K562 (cell line): ENCODE measurements at regions not wholly inside any gene's neighbourhood (a gene's known extent, or its start where the extent isn't known, plus 50 kb on each side); places are given as distances from the start of the nearest gene placed in this dataset.

Experiments
- ATAC-seq: fragments of 200-7000 bp; cut with Tn5 transposase; 3 replicates; pipeline ENCODE4 v1.9.1; 2020; ENCODE audit warnings: moderate library complexity
- BruUV-seq: library from RNA; stranded (reverse); fragments of 400-500 nt; replicated peaks from 2 replicates; lab custom pipeline; 2021; lab: Mats Ljungman, UMichigan
- CTCF ChIA-PET: fragments of 300-600 bp; formaldehyde crosslinking; extraction: SDS; loops from one replicate; lab custom pipeline; 2021; ENCODE audit warnings: low intra/inter-chr PET ratio; lab: Yijun Ruan, JAX
- POLR2A ChIA-PET: fragments of 300-600, 350-650 bp; sonication (Branson Sonifier 250); formaldehyde crosslinking; extraction: SDS; loops from one replicate; lab custom pipeline; 2021; ENCODE audit warnings: antibody characterized with exemption, inconsistent platforms; lab: Yijun Ruan, JAX
- DNase-seq, 4 experiments: peaks; one replicate each; pipeline versions ENCODE4 v3.0.0 to v3.0.0-alpha.2; 2011 to 2018; ENCODE audit warnings: low spot score in 3 of 4, mixed read lengths in 3 of 4; ENCODE audit errors: extremely low read depth in 1 of 4
- FAIRE-seq: peaks from 2 replicates; lab custom pipeline; 2011; peaks lifted over from hg19 to GRCh38; lab: Jason Lieb, UNC
- H2AFZ ChIP-seq: 2 replicates; pipeline ENCODE4 v1.6.0; 2011; ENCODE audit warnings: low read depth, low read length, control low read depth, inconsistent platforms
- H3K27ac ChIP-seq: fragments of 200-600 bp; 3 replicates; pipeline ENCODE4 v1.8.0; 2011; ENCODE audit warnings: low read depth, mild to moderate bottlenecking, control low read depth, inconsistent platforms, low read length, moderate library complexity, mixed read lengths; ENCODE audit errors: extremely low read depth
- H3K27me3 ChIP-seq, 2 experiments: fragments of 300-600 bp in 1 of 2; 2 replicates in 1 of 2; 3 replicates in 1 of 2; pipeline versions ENCODE4 v1.6.0 to v1.8.0; 2011; ENCODE audit warnings: inconsistent platforms in 2 of 2, low read length in 2 of 2, mild to moderate bottlenecking in 1 of 2, mixed read lengths in 1 of 2, moderate library complexity in 1 of 2; ENCODE audit not compliant: control insufficient read depth in 2 of 2, insufficient read depth in 2 of 2
- H3K36me3 ChIP-seq: fragments of 300-600 bp; 3 replicates; pipeline ENCODE4 v1.8.0; 2011; ENCODE audit warnings: mild to moderate bottlenecking, low read length, inconsistent platforms; ENCODE audit not compliant: control insufficient read depth, insufficient read depth
- H3K4me1 ChIP-seq, 2 experiments: fragments of 200-600 bp in 1 of 2; replicated peaks in 1 of 2; 2 replicates in 1 of 2; 3 replicates in 1 of 2; pipeline versions ENCODE4 v1.5.1 to v1.8.0; 2011; ENCODE audit warnings: inconsistent platforms in 2 of 2, low read length in 2 of 2, mild to moderate bottlenecking in 1 of 2, mixed read lengths in 1 of 2, moderate library complexity in 1 of 2; ENCODE audit not compliant: control insufficient read depth in 2 of 2, insufficient read depth in 2 of 2
- H3K4me2 ChIP-seq: 2 replicates; pipeline ENCODE4 v1.6.1; 2011; ENCODE audit warnings: low read length, control low read depth, inconsistent platforms, mixed read lengths; ENCODE audit not compliant: insufficient read depth
- H3K4me3 ChIP-seq: fragments of 200-600 bp; sonication (generic), shearing (Covaris generic); 2 replicates; pipeline ENCODE4 v1.5.1; 2016; ENCODE audit warnings: control low read depth, inconsistent platforms
- H3K79me2 ChIP-seq: fragments of 200-600 bp; 3 replicates; pipeline ENCODE4 v1.8.0; 2011; ENCODE audit warnings: low read length, inconsistent platforms; ENCODE audit not compliant: control insufficient read depth, insufficient read depth
- H3K9ac ChIP-seq, 2 experiments: 2 replicates each; pipeline versions ENCODE4 v1.6.0 to v1.6.1; 2011; ENCODE audit warnings: low read depth in 2 of 2, low read length in 2 of 2, control low read depth in 1 of 2, inconsistent platforms in 1 of 2, mild to moderate bottlenecking in 1 of 2, mixed read lengths in 1 of 2; ENCODE audit not compliant: insufficient read depth in 1 of 2
- H3K9me1 ChIP-seq: one replicate; pipeline ENCODE4 v1.6.0; 2011; ENCODE audit warnings: inconsistent platforms, mild to moderate bottlenecking, low read length, moderate library complexity; ENCODE audit not compliant: control insufficient read depth, insufficient read depth
- H3K9me3 ChIP-seq: replicated peaks from 2 replicates; pipeline ENCODE4 v1.5.1; 2011; ENCODE audit warnings: low read depth, low read length, inconsistent platforms; ENCODE audit not compliant: control insufficient read depth, insufficient read depth
- H4K20me1 ChIP-seq: replicated peaks from 2 replicates; pipeline ENCODE4 v1.6.1; 2011; ENCODE audit warnings: low read length, inconsistent platforms, mixed read lengths; ENCODE audit not compliant: control insufficient read depth, insufficient read depth
- CCAR2 ChIP-seq: fragments of 200-400 bp; formaldehyde crosslinking; IDR thresholded peaks from 2 replicates; pipeline ENCODE4 v1.6.1; 2017; ENCODE audit warnings: mild to moderate bottlenecking, low read depth, low read length
- HDAC8 ChIP-seq: fragments of 450-650 bp; IDR thresholded peaks from 2 replicates; pipeline ENCODE4 v1.6.1; 2016; ENCODE audit warnings: mild to moderate bottlenecking, missing genetic modification characterization, moderate library complexity, missing compliant biosample characterization
- TCF15 ChIP-seq: fragments of 250-450 bp; sonication (Bioruptor Pico); IDR thresholded peaks from 2 replicates; pipeline ENCODE4 v1.8.0; 2022; ENCODE audit warnings: moderate library complexity, mild to moderate bottlenecking, inconsistent platforms
- TRIM24 ChIP-seq, 2 experiments: fragments of 450-650 bp; IDR thresholded peaks; 2 replicates each; pipeline ENCODE4 v1.6.1; 2016
- ZNF408 ChIP-seq: fragments of 250-450 bp; sonication (Bioruptor Pico); IDR thresholded peaks from 2 replicates; pipeline ENCODE4 v1.4.0; 2020; ENCODE audit warnings: low read depth, mild to moderate bottlenecking, moderate library complexity
- ZNF431 ChIP-seq: sonication (generic); formaldehyde crosslinking; IDR thresholded peaks from 2 replicates; pipeline ENCODE4 v1.8.0; 2022; ENCODE audit warnings: mild to moderate bottlenecking, missing genetic modification reagents
- WGBS: fragments of 100-300 bp; shearing (Covaris generic); methylation state at CpG from one replicate; pipeline ENCODE4 v1.1.6; 2016; ENCODE audit warnings: low coverage, mixed read lengths; ENCODE audit not compliant: insufficient coverage; ENCODE audit errors: missing lambda C conversion rate; 5-methylcytosine and 5-hydroxymethylcytosine counted together
- in situ Hi-C: fragments of 300-500 bp; cut with MboI; formaldehyde crosslinking; loops from 4 replicates; pipeline ENCODE4 v1.15.0; 2018; ENCODE audit warnings: inconsistent platforms, mixed read lengths
- intact Hi-C: fragments of 100-400 bp; cut with micrococcal nuclease; formaldehyde crosslinking; loops from 2 replicates; pipeline ENCODE4 v1.14.2; 2022
- TF ChIP-seq, protein P1 (sequence below), 2 experiments: fragments of 450-650 bp; IDR thresholded peaks; 2 replicates each; pipeline ENCODE4 v1.6.1; 2018; ENCODE audit warnings: mild to moderate bottlenecking in 2 of 2, low read depth in 1 of 2; ENCODE audit not compliant: partially characterized antibody in 2 of 2
- TF ChIP-seq, protein P2 (sequence below): fragments of 450-650 bp; IDR thresholded peaks from 2 replicates; pipeline ENCODE4 v1.6.1; 2016; ENCODE audit warnings: antibody characterized with exemption
- TF ChIP-seq, protein P3 (sequence below): fragments of 450-650 bp; IDR thresholded peaks from 2 replicates; pipeline ENCODE4 v1.6.1; 2016; ENCODE audit warnings: missing biosample characterization, missing genetic modification characterization

DNA sequence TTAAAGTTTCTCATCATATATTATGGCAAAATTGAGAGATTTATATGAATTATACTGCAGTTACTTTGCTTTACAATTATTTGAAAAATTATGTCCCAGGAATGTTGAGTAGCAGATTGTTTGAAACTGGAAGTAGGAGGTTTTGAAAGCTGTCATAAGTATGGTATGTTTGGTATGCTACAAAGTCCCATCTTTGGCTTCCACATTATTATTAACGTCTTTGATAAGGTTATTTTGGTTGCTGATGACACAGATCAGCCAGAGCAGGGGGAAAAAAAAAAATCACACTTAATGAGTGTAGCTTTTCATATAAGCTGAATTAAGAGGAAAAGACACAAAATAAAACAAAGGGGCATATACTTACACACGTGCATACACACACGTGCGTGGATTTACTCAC, 130.1 kb downstream of the SLITRK1 start:
- Histone ChIP-seq H2AFZ (no peak overlapping the region), H3K36me3 (no peaks in the 10 kb centered on the region), H3K4me2 (no peak overlapping the region), H3K4me1 (no peaks in the 10 kb centered on the region), H3K9me1 (no peaks in the 10 kb centered on the region), H3K4me3 (no peak overlapping the region), H3K27me3 (no peaks in the 10 kb centered on the region)
- 0% methylated on average over 4 of the region's 4 CpGs for WGBS
- no peak for DNase-seq
- TF ChIP-seq, protein P1, sequence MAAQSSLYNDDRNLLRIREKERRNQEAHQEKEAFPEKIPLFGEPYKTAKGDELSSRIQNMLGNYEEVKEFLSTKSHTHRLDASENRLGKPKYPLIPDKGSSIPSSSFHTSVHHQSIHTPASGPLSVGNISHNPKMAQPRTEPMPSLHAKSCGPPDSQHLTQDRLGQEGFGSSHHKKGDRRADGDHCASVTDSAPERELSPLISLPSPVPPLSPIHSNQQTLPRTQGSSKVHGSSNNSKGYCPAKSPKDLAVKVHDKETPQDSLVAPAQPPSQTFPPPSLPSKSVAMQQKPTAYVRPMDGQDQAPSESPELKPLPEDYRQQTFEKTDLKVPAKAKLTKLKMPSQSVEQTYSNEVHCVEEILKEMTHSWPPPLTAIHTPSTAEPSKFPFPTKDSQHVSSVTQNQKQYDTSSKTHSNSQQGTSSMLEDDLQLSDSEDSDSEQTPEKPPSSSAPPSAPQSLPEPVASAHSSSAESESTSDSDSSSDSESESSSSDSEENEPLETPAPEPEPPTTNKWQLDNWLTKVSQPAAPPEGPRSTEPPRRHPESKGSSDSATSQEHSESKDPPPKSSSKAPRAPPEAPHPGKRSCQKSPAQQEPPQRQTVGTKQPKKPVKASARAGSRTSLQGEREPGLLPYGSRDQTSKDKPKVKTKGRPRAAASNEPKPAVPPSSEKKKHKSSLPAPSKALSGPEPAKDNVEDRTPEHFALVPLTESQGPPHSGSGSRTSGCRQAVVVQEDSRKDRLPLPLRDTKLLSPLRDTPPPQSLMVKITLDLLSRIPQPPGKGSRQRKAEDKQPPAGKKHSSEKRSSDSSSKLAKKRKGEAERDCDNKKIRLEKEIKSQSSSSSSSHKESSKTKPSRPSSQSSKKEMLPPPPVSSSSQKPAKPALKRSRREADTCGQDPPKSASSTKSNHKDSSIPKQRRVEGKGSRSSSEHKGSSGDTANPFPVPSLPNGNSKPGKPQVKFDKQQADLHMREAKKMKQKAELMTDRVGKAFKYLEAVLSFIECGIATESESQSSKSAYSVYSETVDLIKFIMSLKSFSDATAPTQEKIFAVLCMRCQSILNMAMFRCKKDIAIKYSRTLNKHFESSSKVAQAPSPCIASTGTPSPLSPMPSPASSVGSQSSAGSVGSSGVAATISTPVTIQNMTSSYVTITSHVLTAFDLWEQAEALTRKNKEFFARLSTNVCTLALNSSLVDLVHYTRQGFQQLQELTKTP (IDR thresholded peaks at IDR 0.05; ENCODE audit: low read depth in 1 of 2, partially characterized antibody in 2 of 2): no peak
- TF ChIP-seq, all 486 proteins: peak for 0
- in situ Hi-C loops (no loop called here), intact Hi-C loops (no loop called here)
- ChIA-PET POLR2A (no interaction called here), CTCF (no interaction called here)
- Histone ChIP-seq H3K9ac (no peak overlapping the region), H4K20me1 (no peaks in the 10 kb centered on the region), H3K27ac (no peak overlapping the region), H3K79me2 (no peaks in the 10 kb centered on the region), H3K9me3 (no peaks in the 10 kb centered on the region)
- FAIRE-seq: no peak
- no peak for ATAC-seq
- no TSS peak for BruUV-seq

DNA sequence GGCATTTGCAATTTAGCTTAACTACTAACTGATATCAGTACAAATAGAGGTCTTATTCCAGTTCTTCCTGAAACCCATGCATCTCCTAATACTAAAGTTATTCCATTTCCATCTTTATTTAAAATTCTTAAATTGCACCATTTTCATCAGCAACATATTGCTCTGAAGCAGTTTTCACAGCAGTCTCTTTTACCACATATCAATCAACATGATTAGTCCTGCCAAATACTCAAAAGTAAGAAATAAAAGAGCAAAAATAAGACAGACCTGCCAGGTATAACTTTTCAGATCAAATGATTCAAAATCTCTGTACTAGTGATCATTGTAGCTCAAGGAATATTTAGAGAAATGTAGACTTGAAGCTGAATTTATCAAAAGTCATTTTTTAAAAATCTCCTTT, 141.7 kb downstream of the SLITRK1 start:
- Histone ChIP-seq H3K4me2 (no peak overlapping the region), H3K4me1 (no peaks in the 10 kb centered on the region), H3K9ac (no peak overlapping the region)
- FAIRE-seq (no peak), DNase-seq (no peak)
- TF ChIP-seq TRIM24 (IDR thresholded peaks at IDR 0.05): no peak
- TF ChIP-seq, protein P2, sequence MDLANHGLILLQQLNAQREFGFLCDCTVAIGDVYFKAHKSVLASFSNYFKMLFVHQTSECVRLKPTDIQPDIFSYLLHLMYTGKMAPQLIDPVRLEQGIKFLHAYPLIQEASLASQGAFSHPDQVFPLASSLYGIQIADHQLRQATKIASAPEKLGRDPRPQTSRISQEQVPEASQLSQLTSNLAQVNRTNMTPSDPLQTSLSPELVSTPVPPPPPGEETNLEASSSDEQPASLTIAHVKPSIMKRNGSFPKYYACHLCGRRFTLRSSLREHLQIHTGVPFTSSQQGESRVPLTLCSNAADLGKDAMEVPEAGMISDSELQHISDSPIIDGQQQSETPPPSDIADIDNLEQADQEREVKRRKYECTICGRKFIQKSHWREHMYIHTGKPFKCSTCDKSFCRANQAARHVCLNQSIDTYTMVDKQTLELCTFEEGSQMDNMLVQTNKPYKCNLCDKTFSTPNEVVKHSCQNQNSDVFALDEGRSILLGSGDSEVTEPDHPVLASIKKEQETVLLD: no peak
- no peak for TF ChIP-seq ZNF431 (CRISPR knock-in tag)
- TF ChIP-seq TCF15 (CRISPR knock-in tag): no peak
- TF ChIP-seq, protein P3, sequence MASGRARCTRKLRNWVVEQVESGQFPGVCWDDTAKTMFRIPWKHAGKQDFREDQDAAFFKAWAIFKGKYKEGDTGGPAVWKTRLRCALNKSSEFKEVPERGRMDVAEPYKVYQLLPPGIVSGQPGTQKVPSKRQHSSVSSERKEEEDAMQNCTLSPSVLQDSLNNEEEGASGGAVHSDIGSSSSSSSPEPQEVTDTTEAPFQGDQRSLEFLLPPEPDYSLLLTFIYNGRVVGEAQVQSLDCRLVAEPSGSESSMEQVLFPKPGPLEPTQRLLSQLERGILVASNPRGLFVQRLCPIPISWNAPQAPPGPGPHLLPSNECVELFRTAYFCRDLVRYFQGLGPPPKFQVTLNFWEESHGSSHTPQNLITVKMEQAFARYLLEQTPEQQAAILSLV (tag): no peak
- TF ChIP-seq CCAR2: no peak
- no peak for TF ChIP-seq HDAC8 (tag)
- no peak for TF ChIP-seq ZNF408 (CRISPR knock-in tag)
- TF ChIP-seq, all 486 proteins: peak for 0
- H2AFZ ChIP-seq: no peak overlapping the region
- no peak for ATAC-seq
- H4K20me1 ChIP-seq: no peaks in the 10 kb centered on the region
- no TSS peak for BruUV-seq
- H3K36me3 ChIP-seq: no peaks in the 10 kb centered on the region
- no peaks in the 10 kb centered on the region for H3K27me3 ChIP-seq
- ChIA-PET CTCF (no interaction called here), POLR2A (no interaction called here)
- intact Hi-C loops (no loop called here), in situ Hi-C loops (no loop called here)
- no peak overlapping the region for H3K27ac ChIP-seq
- no peak overlapping the region for H3K4me3 ChIP-seq
- no peaks in the 10 kb centered on the region for H3K9me3 ChIP-seq
- no peaks in the 10 kb centered on the region for H3K9me1 ChIP-seq
- no peaks in the 10 kb centered on the region for H3K79me2 ChIP-seq
